OCI-LY7 (cell line): ENCODE measurements at regions not wholly inside any gene's neighbourhood (a gene's known extent, or its start where the extent isn't known, plus 50 kb on each side); places are given as distances from the start of the nearest gene placed in this dataset.

Experiments used
- EZH2phosphoT487 ChIP-seq: fragments of 200-600 bp; sonication (generic); IDR thresholded peaks from 2 replicates; pipeline ENCODE4 v1.6.1; 2018; ENCODE audit warnings: low read depth, borderline replicate concordance, mild to moderate bottlenecking, mixed run types, antibody characterized with exemption, low read length, moderate library complexity, mixed read lengths
- TF ChIP-seq, protein P1 (sequence below): fragments of 200-600 bp; sonication (generic); conservative IDR thresholded peaks from 2 replicates; pipeline ENCODE4 v1.5.1; 2014; ENCODE audit warnings: mild to moderate bottlenecking, antibody characterized with exemption, low read length, moderate library complexity, mixed read lengths

DNA sequence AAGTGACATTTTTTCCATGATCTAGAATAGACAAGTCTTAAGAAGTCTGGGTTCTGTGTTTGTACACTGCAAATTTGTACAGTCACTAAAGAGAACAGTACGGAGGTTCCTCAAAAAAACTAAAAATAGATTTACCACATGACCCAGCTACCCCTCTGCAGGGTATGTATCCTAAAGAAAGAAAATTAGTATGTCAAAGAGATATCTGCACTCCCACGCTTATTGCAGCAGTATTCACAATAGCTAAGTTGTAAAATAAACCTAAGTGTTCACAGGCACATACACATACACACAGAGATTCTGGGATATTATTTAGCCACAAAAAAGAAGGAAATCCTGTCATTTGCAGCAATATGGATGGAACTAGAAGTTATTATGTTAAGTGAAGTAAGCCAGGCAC is 120.4 kb downstream of the ZIC1 start:
- TF ChIP-seq, protein P1, sequence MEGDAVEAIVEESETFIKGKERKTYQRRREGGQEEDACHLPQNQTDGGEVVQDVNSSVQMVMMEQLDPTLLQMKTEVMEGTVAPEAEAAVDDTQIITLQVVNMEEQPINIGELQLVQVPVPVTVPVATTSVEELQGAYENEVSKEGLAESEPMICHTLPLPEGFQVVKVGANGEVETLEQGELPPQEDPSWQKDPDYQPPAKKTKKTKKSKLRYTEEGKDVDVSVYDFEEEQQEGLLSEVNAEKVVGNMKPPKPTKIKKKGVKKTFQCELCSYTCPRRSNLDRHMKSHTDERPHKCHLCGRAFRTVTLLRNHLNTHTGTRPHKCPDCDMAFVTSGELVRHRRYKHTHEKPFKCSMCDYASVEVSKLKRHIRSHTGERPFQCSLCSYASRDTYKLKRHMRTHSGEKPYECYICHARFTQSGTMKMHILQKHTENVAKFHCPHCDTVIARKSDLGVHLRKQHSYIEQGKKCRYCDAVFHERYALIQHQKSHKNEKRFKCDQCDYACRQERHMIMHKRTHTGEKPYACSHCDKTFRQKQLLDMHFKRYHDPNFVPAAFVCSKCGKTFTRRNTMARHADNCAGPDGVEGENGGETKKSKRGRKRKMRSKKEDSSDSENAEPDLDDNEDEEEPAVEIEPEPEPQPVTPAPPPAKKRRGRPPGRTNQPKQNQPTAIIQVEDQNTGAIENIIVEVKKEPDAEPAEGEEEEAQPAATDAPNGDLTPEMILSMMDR, result no peak
- TF ChIP-seq EZH2phosphoT487, result no peak
